A172 (cell line): ENCODE measurements at regions not wholly inside any gene's neighbourhood (a gene's known extent, or its start where the extent isn't known, plus 50 kb on each side); places are given as distances from the start of the nearest gene placed in this dataset.
"Not testable (repeated sequence)": the region's sequence is repeated elsewhere in the genome, so short reads cannot be mapped to it uniquely, and the experiment has no call there.

Experiments used
- DNase-seq: peaks from one replicate; pipeline ENCODE4 v3.0.0-alpha.2; 2015; ENCODE audit warnings: low spot score

- not testable (repeated sequence) for DNase-seq
Measured at GRCh38 chr14:106658066-106658860, 1131.9 kb downstream of the TMEM121 start.

GRCh38 chr14:106661561-106661960, 1135.2 kb downstream of the TMEM121 start:
- DNase-seq = not testable (repeated sequence)

- no peak for DNase-seq
Measured at GRCh38 chr14:106662936-106663550, 1136.7 kb downstream of the TMEM121 start.

- DNase-seq = not testable (repeated sequence)
Measured at GRCh38 chr14:106663805-106664410, 1137.5 kb downstream of the TMEM121 start.

- no peak for DNase-seq
Measured at GRCh38 chr14:106665814-106666213, 1139.4 kb downstream of the TMEM121 start.

- DNase-seq = no peak
Measured at GRCh38 chr14:106666341-106666740, 1140.0 kb downstream of the TMEM121 start.

- DNase-seq = no peak
Measured at GRCh38 chr14:106670011-106670410, 1143.6 kb downstream of the TMEM121 start.

GRCh38 chr14:106674093-106674492, 1147.7 kb downstream of the TMEM121 start:
- DNase-seq = not testable (repeated sequence)

GRCh38 chr14:106674509-106675125, 1148.2 kb downstream of the TMEM121 start:
- not testable (repeated sequence) for DNase-seq

- DNase-seq = not testable (repeated sequence)
Measured at GRCh38 chr14:106675716-106676115, 1149.3 kb downstream of the TMEM121 start.

- no peak for DNase-seq
Measured at GRCh38 chr14:106679776-106680175, 1153.4 kb downstream of the TMEM121 start.

GRCh38 chr14:106681161-106681560, 1154.8 kb downstream of the TMEM121 start:
- DNase-seq = no peak

- no peak for DNase-seq
Measured at GRCh38 chr14:106681568-106681967, 1155.2 kb downstream of the TMEM121 start.

GRCh38 chr14:106683631-106684030, 1157.2 kb downstream of the TMEM121 start:
- DNase-seq = no peak

- no peak for DNase-seq
Measured at GRCh38 chr14:106686533-106686932, 1160.2 kb downstream of the TMEM121 start.

GRCh38 chr14:106690333-106690891, 1164.0 kb downstream of the TMEM121 start:
- DNase-seq = no peak

- no peak for DNase-seq
Measured at GRCh38 chr14:106691601-106692291, 1165.4 kb downstream of the TMEM121 start.

- DNase-seq = no peak
Measured at GRCh38 chr14:106694638-106695393, 1168.4 kb downstream of the TMEM121 start.

- not testable (repeated sequence) for DNase-seq
Measured at GRCh38 chr14:106698620-106699267, 1172.4 kb downstream of the TMEM121 start.

- not testable (repeated sequence) for DNase-seq
Measured at GRCh38 chr14:106703651-106704050, 1177.3 kb downstream of the TMEM121 start.
